Pancreas (tissue), 10 donors: ENCODE measurements at regions not wholly inside any gene's neighbourhood (a gene's known extent, or its start where the extent isn't known, plus 50 kb on each side); places are given as distances from the start of the nearest gene placed in this dataset.
A peak's percentile ranks its signal among the peaks of the same experiment; 100 is the strongest.

Source experiments
- ATAC-seq, 4 donors: fragments of 200-7000 bp; cut with Tn5 transposase; one replicate each; pipeline versions ENCODE4 v1.8.0 to v1.9.1; 2020; ENCODE audit warnings: mild to moderate bottlenecking in 4 of 4, moderate library complexity in 4 of 4
- DNase-seq, 6 donors: peaks; one replicate each; pipeline ENCODE4 v3.0.0-alpha.2; 2020
- FAIRE-seq: peaks from 2 replicates; lab custom pipeline; 2012; peaks lifted over from hg19 to GRCh38; lab: Jason Lieb, UNC
- H3K27ac ChIP-seq, 4 donors: fragments of 200-600 bp; sonication (generic); 1 replicate in 3 of 4; 2 replicates in 1 of 4; pipeline versions ENCODE4 v1.5.0 to v1.8.0; 2020
- H3K27me3 ChIP-seq, 4 donors: fragments of 200-600 bp; one replicate each; pipeline ENCODE4 v1.8.0; 2021
- H3K36me3 ChIP-seq, 3 donors: fragments of 200-600 bp; sonication (generic) in 1 of 3; one replicate each; pipeline versions ENCODE4 v1.5.0 to v1.8.0; 2020 to 2021
- H3K4me1 ChIP-seq, 3 donors: fragments of 200-600 bp; one replicate each; pipeline ENCODE4 v1.8.0; 2021
- H3K4me3 ChIP-seq, 4 donors: fragments of 200-600 bp; sonication (generic) in 2 of 4; one replicate each; pipeline versions ENCODE4 v1.5.0 to v1.8.0; 2020 to 2021
- H3K9me3 ChIP-seq, 4 donors: fragments of 200-600 bp; one replicate each; pipeline ENCODE4 v1.8.0; 2021
- CTCF ChIP-seq, 4 donors: fragments of 200-600 bp; sonication (generic) in 3 of 4; IDR thresholded peaks; one replicate each; pipeline versions ENCODE4 v1.5.0 to v1.8.0; 2021; ENCODE audit warnings: antibody characterized with exemption in 4 of 4
- WGBS, 2 donors: extraction: QIAGEN DNeasy Blood & Tissue Kit; methylation state at CpG; one replicate each; pipeline ENCODE4 v1.1.7; 2013; 5-methylcytosine and 5-hydroxymethylcytosine counted together
- intact Hi-C, 3 donors: fragments of 100-400 bp; cut with DNase I; formaldehyde crosslinking; loops; one replicate each; pipeline versions ENCODE4 v1.11.1 to v1.14.2; 2022
- donor health status: healthy with polysubstance abuse.
- donor health status: DM: no; HTN: no; CAD: no; lungs with moderate emphysema.
- donor health status: DM: no; HTN: no; CAD: no.
- donor health status: control.
- donor health status: control.
- donor health status: Bipolar disorder and iron deficiency.
- donor health status: DM: yes; HTN: yes; CAD: no.
- donor health status: DM: no; HTN: no; CAD: no.
- donor health status: DM: no; HTN: no; CAD: no.
- donor health status: DM: yes; HTN: yes; CAD: no.

GRCh38 chr20:22127587-22127986 is 422.1 kb downstream of the PAX1 start:
- H3K9me3 ChIP-seq: no peaks in the 10 kb centered on the region
- no peak for DNase-seq
- H3K27me3 ChIP-seq: peaks cover 0 to 3% (median 0%) of the 10 kb centered on the region in 4 donors
- H3K4me3 ChIP-seq: no peak overlapping the region
- ATAC-seq: no peak
- FAIRE-seq: no peak
- H3K36me3 ChIP-seq: no peaks in the 10 kb centered on the region
- no peaks in the 10 kb centered on the region for H3K4me1 ChIP-seq
- H3K27ac ChIP-seq: no peak overlapping the region
- no peak for TF ChIP-seq CTCF (IDR thresholded peaks at IDR 0.05)
- intact Hi-C loops: no loop called here

- Histone ChIP-seq H3K4me1 (no peaks in the 10 kb centered on the region), H3K9me3 (no peaks in the 10 kb centered on the region), H3K4me3 (no peak overlapping the region), H3K36me3 (no peaks in the 10 kb centered on the region), H3K27me3 (no peaks in the 10 kb centered on the region), H3K27ac (no peak overlapping the region)
- DNase-seq: no peak
- intact Hi-C loops: no loop called here
- peak in 1 of 4 donors; percentile 10 for TF ChIP-seq CTCF (IDR thresholded peaks at IDR 0.05)
- ATAC-seq: no peak
- no peak for FAIRE-seq
- WGBS, 2 donors: 52 to 60% methylated on average over 3 of the region's 3 CpGs
Observed at GRCh38 chr20:22106308-22106938, 401.0 kb downstream of the PAX1 start.

GRCh38 chr20:22101606-22102005 is 396.1 kb downstream of the PAX1 start:
- no peak for ATAC-seq
- FAIRE-seq: no peak
- Histone ChIP-seq H3K36me3 (no peaks in the 10 kb centered on the region), H3K27me3 (no peaks in the 10 kb centered on the region), H3K4me3 (no peak overlapping the region), H3K4me1 (no peaks in the 10 kb centered on the region), H3K27ac (no peak overlapping the region), H3K9me3 (no peaks in the 10 kb centered on the region)
- WGBS, 2 donors: 41 to 55% methylated on average over 3 of the region's 3 CpGs
- no peak for DNase-seq
- TF ChIP-seq CTCF (IDR thresholded peaks at IDR 0.05): no peak
- intact Hi-C loops: no loop called here

- H3K4me3 ChIP-seq: no peak overlapping the region
- no peaks in the 10 kb centered on the region for H3K36me3 ChIP-seq
- DNase-seq: no peak
- FAIRE-seq: no peak
- no peaks in the 10 kb centered on the region for H3K4me1 ChIP-seq
- 53 to 55% methylated on average over 6 of the region's 6 CpGs for WGBS, 2 donors
- ATAC-seq: no peak
- H3K27ac ChIP-seq: no peak overlapping the region
- TF ChIP-seq CTCF (IDR thresholded peaks at IDR 0.05): no peak
- H3K27me3 ChIP-seq: no peaks in the 10 kb centered on the region
- intact Hi-C loops: no loop called here
- H3K9me3 ChIP-seq: no peaks in the 10 kb centered on the region
Observed at GRCh38 chr20:22100686-22101085, 395.2 kb downstream of the PAX1 start.

- no peaks in the 10 kb centered on the region for H3K4me1 ChIP-seq
- no peaks in the 10 kb centered on the region for H3K36me3 ChIP-seq
- no peaks in the 10 kb centered on the region for H3K27me3 ChIP-seq
- no peak for DNase-seq
- no peaks in the 10 kb centered on the region for H3K9me3 ChIP-seq
- TF ChIP-seq CTCF (IDR thresholded peaks at IDR 0.05): no peak
- H3K4me3 ChIP-seq: no peak overlapping the region
- 50 to 56% methylated on average over 3 of the region's 3 CpGs for WGBS, 2 donors
- H3K27ac ChIP-seq: no peak overlapping the region
- intact Hi-C loops: no loop called here
- no peak for ATAC-seq
- no peak for FAIRE-seq
Observed at GRCh38 chr20:22099348-22099747, 393.9 kb downstream of the PAX1 start.
